Neuronal stem cell (in vitro differentiated cells): ENCODE measurements at regions not wholly inside any gene's neighbourhood (a gene's known extent, or its start where the extent isn't known, plus 50 kb on each side); places are given as distances from the start of the nearest gene placed in this dataset.

Experiments
- DNase-seq: peaks from one replicate; pipeline ENCODE4 v3.0.0-alpha.2; 2013; ENCODE audit warnings: low spot score
- H2AFZ ChIP-seq: one replicate; pipeline ENCODE4 v1.6.1; 2013; ENCODE audit warnings: mild to moderate bottlenecking, low read length, inconsistent platforms
- H2AK5ac ChIP-seq: 2 replicates; pipeline ENCODE4 v1.6.1; 2013; ENCODE audit warnings: low read depth, mild to moderate bottlenecking, inconsistent platforms, low read length, moderate library complexity, mixed read lengths
- H2BK120ac ChIP-seq: 2 replicates; pipeline ENCODE4 v1.6.1; 2013; ENCODE audit warnings: low read depth, mild to moderate bottlenecking, inconsistent platforms, low read length, moderate library complexity, mixed read lengths
- H2BK12ac ChIP-seq: one replicate; pipeline ENCODE4 v1.6.1; 2013; ENCODE audit warnings: low read length, inconsistent platforms
- H2BK15ac ChIP-seq: 2 replicates; pipeline ENCODE4 v1.6.1; 2013; ENCODE audit warnings: mild to moderate bottlenecking, low read length, inconsistent platforms, mixed read lengths
- H2BK5ac ChIP-seq: one replicate; pipeline ENCODE4 v1.6.1; 2013; ENCODE audit warnings: inconsistent platforms, mild to moderate bottlenecking, low read length, moderate library complexity
- H3K14ac ChIP-seq: one replicate; pipeline ENCODE4 v1.6.1; 2013; ENCODE audit warnings: low read length, inconsistent platforms
- H3K18ac ChIP-seq: 2 replicates; pipeline ENCODE4 v1.6.1; 2013; ENCODE audit warnings: low read length, inconsistent platforms
- H3K23ac ChIP-seq: 2 replicates; pipeline ENCODE4 v1.6.1; 2013; ENCODE audit warnings: low read depth, mild to moderate bottlenecking, mixed read lengths, low read length, inconsistent platforms; ENCODE audit not compliant: poor library complexity
- H3K27ac ChIP-seq: replicated peaks from 3 replicates; pipeline ENCODE4 v1.5.1; 2013; ENCODE audit warnings: low read length, inconsistent platforms
- H3K27me3 ChIP-seq, 3 experiments: 2 replicates each; pipeline ENCODE4 v1.6.1; 2013; ENCODE audit warnings: low read length in 3 of 3, mild to moderate bottlenecking in 2 of 3, inconsistent platforms in 1 of 3, low read depth in 1 of 3, mixed read lengths in 1 of 3, moderate library complexity in 1 of 3; ENCODE audit not compliant: control insufficient read depth in 3 of 3, insufficient read depth in 3 of 3
- H3K36me3 ChIP-seq, 2 donors: replicated peaks in 1 of 2; 2 replicates each; pipeline ENCODE4 v1.6.1; 2013; ENCODE audit warnings: low read length in 2 of 2; ENCODE audit not compliant: control insufficient read depth in 2 of 2, insufficient read depth in 2 of 2
- H3K4ac ChIP-seq: 2 replicates; pipeline ENCODE4 v1.6.1; 2013; ENCODE audit warnings: inconsistent platforms, mild to moderate bottlenecking, low read length, moderate library complexity
- H3K4me1 ChIP-seq, 2 donors: 1 replicate in 1 of 2; 2 replicates in 1 of 2; pipeline ENCODE4 v1.6.1; 2013; ENCODE audit warnings: low read length in 2 of 2, low read depth in 1 of 2; ENCODE audit not compliant: control insufficient read depth in 2 of 2, insufficient read depth in 1 of 2
- H3K4me2 ChIP-seq: one replicate; pipeline ENCODE4 v1.6.1; 2013; ENCODE audit warnings: mild to moderate bottlenecking, low read length, inconsistent platforms; ENCODE audit not compliant: insufficient read depth, poor library complexity, severe bottlenecking
- H3K4me3 ChIP-seq, 2 donors: 2 replicates each; pipeline ENCODE4 v1.5.1; 2013; ENCODE audit warnings: low read length in 2 of 2, mild to moderate bottlenecking in 2 of 2, inconsistent platforms in 1 of 2, moderate library complexity in 1 of 2
- H3K79me1 ChIP-seq: one replicate; pipeline ENCODE4 v1.6.1; 2013; ENCODE audit warnings: low read depth, mild to moderate bottlenecking, inconsistent platforms, low read length, moderate library complexity
- H3K9ac ChIP-seq: one replicate; pipeline ENCODE4 v1.6.1; 2013; ENCODE audit warnings: mild to moderate bottlenecking, low read depth, low read length, inconsistent platforms; ENCODE audit not compliant: poor library complexity
- H3K9me3 ChIP-seq, 2 donors: replicated peaks in 1 of 2; 2 replicates each; pipeline versions ENCODE3 to v1.6.1; 2013; ENCODE audit warnings: low read length in 2 of 2, mild to moderate bottlenecking in 2 of 2, inconsistent platforms in 1 of 2, low read depth in 1 of 2, mixed read lengths in 1 of 2, moderate library complexity in 1 of 2; ENCODE audit not compliant: control insufficient read depth in 2 of 2, insufficient read depth in 1 of 2
- H4K8ac ChIP-seq: one replicate; pipeline ENCODE4 v1.6.1; 2013; ENCODE audit warnings: low read depth, mild to moderate bottlenecking, inconsistent platforms, low read length, moderate library complexity
- H4K91ac ChIP-seq: one replicate; pipeline ENCODE4 v1.6.1; 2013; ENCODE audit warnings: low read length, low read depth, mild to moderate bottlenecking, inconsistent platforms; ENCODE audit not compliant: poor library complexity
- WGBS, 2 donors: extraction: QIAGEN DNeasy Blood & Tissue Kit; methylation state at CpG; one replicate each; pipeline ENCODE4 v1.1.7; 2013; ENCODE audit warnings: missing lambda C conversion rate in 2 of 2, mixed read lengths in 1 of 2; ENCODE audit not compliant: insufficient read length in 2 of 2, insufficient replicate concordance in 1 of 2; ENCODE audit errors: extremely low coverage in 2 of 2; 5-methylcytosine and 5-hydroxymethylcytosine counted together

DNA sequence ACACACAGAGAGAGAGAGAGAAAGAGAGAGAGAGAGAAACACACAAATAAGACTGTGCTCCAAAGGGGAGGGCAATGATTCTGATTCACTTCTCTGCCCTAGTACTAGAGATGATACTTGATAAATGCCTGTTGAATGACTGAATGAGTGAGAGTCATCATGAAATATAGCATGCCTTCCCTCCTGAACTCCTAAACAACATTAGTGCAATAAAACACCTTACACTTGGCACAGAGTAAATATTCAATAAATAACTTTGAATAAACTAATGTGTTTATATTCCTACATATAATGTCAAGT lies 511.2 kb upstream of the RAG2 start:
- H3K4me1 ChIP-seq, result no peaks in the 10 kb centered on the region
- no peak overlapping the region for H2BK120ac ChIP-seq
- H2BK12ac ChIP-seq, result no peak overlapping the region
- no peaks in the 10 kb centered on the region for H3K36me3 ChIP-seq
- H2BK15ac ChIP-seq, result no peak overlapping the region
- no peak overlapping the region for H3K4ac ChIP-seq
- H2BK5ac ChIP-seq, result no peak overlapping the region
- no peak overlapping the region for H4K8ac ChIP-seq
- no peak overlapping the region for H2AFZ ChIP-seq
- no peak overlapping the region for H3K27ac ChIP-seq
- H3K23ac ChIP-seq, result no peak overlapping the region
- no peak overlapping the region for H2AK5ac ChIP-seq
- no peaks in the 10 kb centered on the region for H3K9me3 ChIP-seq
- H3K9ac ChIP-seq, result no peak overlapping the region
- no peaks in the 10 kb centered on the region for H3K79me1 ChIP-seq
- no peak overlapping the region for H3K18ac ChIP-seq
- H3K4me3 ChIP-seq, result no peak overlapping the region
- H3K27me3 ChIP-seq, result no peaks in the 10 kb centered on the region
- DNase-seq, result no peak
- no peak overlapping the region for H3K14ac ChIP-seq
- H4K91ac ChIP-seq, result no peak overlapping the region
- H3K4me2 ChIP-seq, result no peak overlapping the region

DNA sequence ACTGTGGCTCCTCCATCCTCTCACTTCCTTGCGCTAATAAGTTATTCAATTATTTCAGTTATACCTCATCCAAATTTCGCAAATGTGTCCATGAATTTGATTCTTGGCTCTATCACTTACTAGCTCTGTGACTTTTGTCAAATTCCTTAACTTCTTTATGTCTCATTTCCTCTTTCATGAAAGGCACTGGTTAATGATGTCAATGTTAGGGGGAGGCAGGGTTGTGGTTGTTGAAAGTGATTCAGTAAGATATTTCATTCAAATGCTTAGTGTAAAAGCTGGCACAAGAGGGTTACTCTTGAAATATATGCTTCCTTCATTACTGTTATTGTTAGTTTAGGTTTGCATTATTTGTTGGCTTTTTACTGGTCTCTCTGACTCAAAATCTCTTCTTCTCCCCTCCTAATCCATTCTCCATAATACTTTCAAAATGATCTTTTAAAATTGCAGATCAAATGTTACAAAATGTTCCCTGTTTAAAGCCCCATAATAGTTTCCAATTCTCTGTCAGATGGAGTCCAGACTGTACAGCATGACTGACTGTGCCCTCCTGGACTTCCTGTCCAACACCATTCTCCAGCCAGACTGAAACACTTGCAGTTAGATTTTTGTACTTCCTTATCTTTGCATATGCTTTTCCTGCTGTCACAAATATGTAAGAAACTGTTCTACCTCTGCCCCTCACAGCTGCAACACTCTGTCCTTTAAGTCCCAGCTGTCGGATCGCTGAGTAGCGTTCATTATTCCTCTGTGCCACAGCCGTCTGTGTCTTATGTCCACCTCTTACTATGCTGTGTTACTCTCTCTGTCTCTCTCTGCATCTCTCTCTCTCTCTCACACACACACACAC lies 510.6 kb upstream of the RAG2 start:
- no peak overlapping the region for H4K8ac ChIP-seq
- no peak overlapping the region for H3K18ac ChIP-seq
- no peak overlapping the region for H3K9ac ChIP-seq
- H2BK15ac ChIP-seq, result no peak overlapping the region
- no peak overlapping the region for H3K27ac ChIP-seq
- no peaks in the 10 kb centered on the region for H3K9me3 ChIP-seq
- H2AFZ ChIP-seq, result no peak overlapping the region
- H3K27me3 ChIP-seq, result no peaks in the 10 kb centered on the region
- no peaks in the 10 kb centered on the region for H3K36me3 ChIP-seq
- no peak overlapping the region for H3K23ac ChIP-seq
- H3K79me1 ChIP-seq, result no peaks in the 10 kb centered on the region
- no peak for DNase-seq
- no peak overlapping the region for H3K4me3 ChIP-seq
- H2BK12ac ChIP-seq, result no peak overlapping the region
- no CpG with 5 or more reads among the region's 6 CpGs for WGBS, 2 donors
- no peak overlapping the region for H2BK5ac ChIP-seq
- no peak overlapping the region for H3K14ac ChIP-seq
- H3K4ac ChIP-seq, result no peak overlapping the region
- H4K91ac ChIP-seq, result no peak overlapping the region
- H2BK120ac ChIP-seq, result no peak overlapping the region
- H2AK5ac ChIP-seq, result no peak overlapping the region
- H3K4me2 ChIP-seq, result no peak overlapping the region
- no peaks in the 10 kb centered on the region for H3K4me1 ChIP-seq

DNA sequence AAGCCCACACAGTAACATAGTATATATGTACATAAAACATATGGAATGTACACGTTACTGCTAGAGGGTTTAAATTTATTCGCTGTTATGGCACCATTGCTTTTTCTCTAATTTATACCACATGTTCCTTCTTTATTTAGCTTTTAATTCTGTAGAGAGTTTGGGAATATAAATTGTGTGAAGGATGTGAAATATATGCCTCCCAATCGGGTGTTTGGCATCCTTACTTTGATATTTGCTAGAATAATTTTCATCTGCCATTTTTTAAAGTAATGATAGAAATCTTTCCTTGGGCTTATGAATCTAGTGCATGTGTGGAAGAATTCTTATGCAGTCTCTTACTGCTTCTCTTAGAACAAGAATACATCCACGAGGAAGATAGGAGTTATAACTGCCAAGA lies 509.8 kb upstream of the RAG2 start:
- no peak overlapping the region for H3K4me3 ChIP-seq
- no peak overlapping the region for H3K4ac ChIP-seq
- H2AK5ac ChIP-seq, result no peak overlapping the region
- no peaks in the 10 kb centered on the region for H3K4me1 ChIP-seq
- H3K9ac ChIP-seq, result no peak overlapping the region
- H3K9me3 ChIP-seq, result no peaks in the 10 kb centered on the region
- H4K91ac ChIP-seq, result no peak overlapping the region
- H3K18ac ChIP-seq, result no peak overlapping the region
- H3K14ac ChIP-seq, result no peak overlapping the region
- H3K27me3 ChIP-seq, result no peaks in the 10 kb centered on the region
- no peak overlapping the region for H2AFZ ChIP-seq
- H3K36me3 ChIP-seq, result no peaks in the 10 kb centered on the region
- DNase-seq, result no peak
- no CpG with 5 or more reads among the region's 4 CpGs for WGBS, 2 donors
- no peak overlapping the region for H4K8ac ChIP-seq
- no peak overlapping the region for H2BK120ac ChIP-seq
- no peaks in the 10 kb centered on the region for H3K79me1 ChIP-seq
- no peak overlapping the region for H2BK5ac ChIP-seq
- H2BK15ac ChIP-seq, result no peak overlapping the region
- no peak overlapping the region for H3K4me2 ChIP-seq
- no peak overlapping the region for H2BK12ac ChIP-seq
- H3K27ac ChIP-seq, result no peak overlapping the region
- no peak overlapping the region for H3K23ac ChIP-seq

DNA sequence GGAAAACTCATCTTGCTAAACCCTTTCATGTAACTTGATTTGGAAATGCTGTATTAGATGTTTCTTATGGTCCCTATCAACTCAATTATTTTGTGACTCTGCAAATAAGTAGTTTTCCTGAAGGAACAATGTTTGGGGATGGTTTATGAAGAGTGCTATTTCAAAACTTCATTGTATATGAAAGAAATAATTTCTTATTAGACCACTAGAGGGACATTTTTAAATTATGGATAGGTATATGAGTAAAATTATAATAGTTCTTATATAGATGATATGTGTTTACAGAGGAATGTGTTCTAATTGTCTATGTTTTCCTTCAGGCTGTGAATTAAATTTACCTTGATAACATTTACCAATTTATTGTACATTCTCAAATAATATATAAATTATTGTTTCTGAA lies 509.4 kb upstream of the RAG2 start:
- no peak overlapping the region for H3K18ac ChIP-seq
- no peaks in the 10 kb centered on the region for H3K4me1 ChIP-seq
- no peak overlapping the region for H3K4ac ChIP-seq
- no peak overlapping the region for H2AK5ac ChIP-seq
- H3K79me1 ChIP-seq, result no peaks in the 10 kb centered on the region
- no peak for DNase-seq
- H3K9ac ChIP-seq, result no peak overlapping the region
- no peak overlapping the region for H2BK12ac ChIP-seq
- no peak overlapping the region for H2BK15ac ChIP-seq
- H3K27ac ChIP-seq, result no peak overlapping the region
- H3K9me3 ChIP-seq, result no peaks in the 10 kb centered on the region
- no peak overlapping the region for H2BK5ac ChIP-seq
- H2AFZ ChIP-seq, result no peak overlapping the region
- H3K4me2 ChIP-seq, result no peak overlapping the region
- no peak overlapping the region for H4K8ac ChIP-seq
- no peak overlapping the region for H3K23ac ChIP-seq
- H3K4me3 ChIP-seq, result no peak overlapping the region
- H3K14ac ChIP-seq, result no peak overlapping the region
- no peaks in the 10 kb centered on the region for H3K36me3 ChIP-seq
- H3K27me3 ChIP-seq, result no peaks in the 10 kb centered on the region
- H2BK120ac ChIP-seq, result no peak overlapping the region
- no peak overlapping the region for H4K91ac ChIP-seq
